ENCODE measurements at regions not wholly inside any gene's neighbourhood (a gene's known extent, or its start where the extent isn't known, plus 50 kb on each side); places are given as distances from the start of the nearest gene placed in this dataset.

DNA sequence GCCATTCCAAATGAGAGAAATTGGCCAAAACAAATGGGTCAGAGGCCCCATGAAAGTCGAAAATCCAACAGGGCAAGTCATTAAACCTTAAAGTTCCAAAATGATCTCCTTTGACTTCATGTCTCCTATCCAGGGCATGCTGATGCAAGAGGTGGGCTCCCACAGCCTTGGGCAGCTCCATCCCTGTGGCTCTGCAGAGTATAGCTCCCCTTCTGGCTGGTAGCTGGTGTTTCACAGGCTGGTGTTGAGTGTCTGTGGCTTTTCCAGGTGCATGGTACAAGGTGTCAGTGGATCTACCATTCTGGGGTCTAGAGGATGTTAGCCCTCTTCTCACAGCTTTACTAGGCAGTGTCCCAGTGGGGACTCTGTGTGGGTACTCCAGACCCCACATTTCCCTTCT, 115.2 kb upstream of the LAMA2 start:
- Histone ChIP-seq H3K79me2 (replicated peaks; ENCODE audit: insufficient read depth) (no peaks in the 10 kb centered on the region), H3K4me1 (ENCODE audit: insufficient read depth) (no peaks in the 10 kb centered on the region; the same call in 1 of the 2 replicates), H3K4me3 (no peak overlapping the region), H2AFZ (no peak overlapping the region), H3K27me3 (ENCODE audit: insufficient read depth) (no peaks in the 10 kb centered on the region), H3K36me3 (ENCODE audit: insufficient read depth) (peaks cover 11% of the 10 kb centered on the region), H4K20me1 (replicated peaks; ENCODE audit: insufficient read depth) (no peaks in the 10 kb centered on the region), H3F3A (replicated peaks; ENCODE audit: low read depth) (no peaks in the 10 kb centered on the region), H3K9me2 (ENCODE audit: insufficient read depth) (peaks cover 8% of the 10 kb centered on the region), H3K4me2 (no peak overlapping the region), H3K27ac (ENCODE audit: low read depth) (no peak overlapping the region)
- Mint-ChIP-seq H3K4me1 (peaks cover 11% of the 10 kb centered on the region), H3K36me3 (ENCODE audit: low read depth) (peaks cover 25% of the 10 kb centered on the region), H3K27ac (no peak overlapping the region), H3K27me3 (ENCODE audit: insufficient read depth, low read depth, poor library complexity) (no peaks in the 10 kb centered on the region), H3K9me3 (peaks cover 31% of the 10 kb centered on the region), H3K4me3 (no peak overlapping the region)
- no peak for TF ChIP-seq POLR2AphosphoS5 (IDR thresholded peaks at IDR 0.05; ENCODE audit: low read depth)
- no peak for TF ChIP-seq EZH2 (IDR thresholded peaks at IDR 0.05; ENCODE audit: low read depth, unreplicated experiment)
- no peak for TF ChIP-seq STAT1 (IDR thresholded peaks at IDR 0.05; ENCODE audit: unreplicated experiment)
- TF ChIP-seq, protein P1, sequence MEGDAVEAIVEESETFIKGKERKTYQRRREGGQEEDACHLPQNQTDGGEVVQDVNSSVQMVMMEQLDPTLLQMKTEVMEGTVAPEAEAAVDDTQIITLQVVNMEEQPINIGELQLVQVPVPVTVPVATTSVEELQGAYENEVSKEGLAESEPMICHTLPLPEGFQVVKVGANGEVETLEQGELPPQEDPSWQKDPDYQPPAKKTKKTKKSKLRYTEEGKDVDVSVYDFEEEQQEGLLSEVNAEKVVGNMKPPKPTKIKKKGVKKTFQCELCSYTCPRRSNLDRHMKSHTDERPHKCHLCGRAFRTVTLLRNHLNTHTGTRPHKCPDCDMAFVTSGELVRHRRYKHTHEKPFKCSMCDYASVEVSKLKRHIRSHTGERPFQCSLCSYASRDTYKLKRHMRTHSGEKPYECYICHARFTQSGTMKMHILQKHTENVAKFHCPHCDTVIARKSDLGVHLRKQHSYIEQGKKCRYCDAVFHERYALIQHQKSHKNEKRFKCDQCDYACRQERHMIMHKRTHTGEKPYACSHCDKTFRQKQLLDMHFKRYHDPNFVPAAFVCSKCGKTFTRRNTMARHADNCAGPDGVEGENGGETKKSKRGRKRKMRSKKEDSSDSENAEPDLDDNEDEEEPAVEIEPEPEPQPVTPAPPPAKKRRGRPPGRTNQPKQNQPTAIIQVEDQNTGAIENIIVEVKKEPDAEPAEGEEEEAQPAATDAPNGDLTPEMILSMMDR (conservative IDR thresholded peaks at IDR 0.05; ENCODE audit: low read depth in 2 of 2): no peak
- TF ChIP-seq, protein P2, sequence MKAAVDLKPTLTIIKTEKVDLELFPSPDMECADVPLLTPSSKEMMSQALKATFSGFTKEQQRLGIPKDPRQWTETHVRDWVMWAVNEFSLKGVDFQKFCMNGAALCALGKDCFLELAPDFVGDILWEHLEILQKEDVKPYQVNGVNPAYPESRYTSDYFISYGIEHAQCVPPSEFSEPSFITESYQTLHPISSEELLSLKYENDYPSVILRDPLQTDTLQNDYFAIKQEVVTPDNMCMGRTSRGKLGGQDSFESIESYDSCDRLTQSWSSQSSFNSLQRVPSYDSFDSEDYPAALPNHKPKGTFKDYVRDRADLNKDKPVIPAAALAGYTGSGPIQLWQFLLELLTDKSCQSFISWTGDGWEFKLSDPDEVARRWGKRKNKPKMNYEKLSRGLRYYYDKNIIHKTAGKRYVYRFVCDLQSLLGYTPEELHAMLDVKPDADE (IDR thresholded peaks at IDR 0.05): no peak
- no peak for TF ChIP-seq CREB1 (CRISPR knock-in tag; IDR thresholded peaks at IDR 0.05; ENCODE audit: low read depth)
- TF ChIP-seq NANOG (IDR thresholded peaks at IDR 0.05; ENCODE audit: borderline replicate concordance): no peak
- no peak for TF ChIP-seq EZH2phosphoT487 (IDR thresholded peaks at IDR 0.05; ENCODE audit: unreplicated experiment)
- no peak for TF ChIP-seq JUNB (IDR thresholded peaks at IDR 0.05; ENCODE audit: unreplicated experiment)
- TF ChIP-seq, protein P3, sequence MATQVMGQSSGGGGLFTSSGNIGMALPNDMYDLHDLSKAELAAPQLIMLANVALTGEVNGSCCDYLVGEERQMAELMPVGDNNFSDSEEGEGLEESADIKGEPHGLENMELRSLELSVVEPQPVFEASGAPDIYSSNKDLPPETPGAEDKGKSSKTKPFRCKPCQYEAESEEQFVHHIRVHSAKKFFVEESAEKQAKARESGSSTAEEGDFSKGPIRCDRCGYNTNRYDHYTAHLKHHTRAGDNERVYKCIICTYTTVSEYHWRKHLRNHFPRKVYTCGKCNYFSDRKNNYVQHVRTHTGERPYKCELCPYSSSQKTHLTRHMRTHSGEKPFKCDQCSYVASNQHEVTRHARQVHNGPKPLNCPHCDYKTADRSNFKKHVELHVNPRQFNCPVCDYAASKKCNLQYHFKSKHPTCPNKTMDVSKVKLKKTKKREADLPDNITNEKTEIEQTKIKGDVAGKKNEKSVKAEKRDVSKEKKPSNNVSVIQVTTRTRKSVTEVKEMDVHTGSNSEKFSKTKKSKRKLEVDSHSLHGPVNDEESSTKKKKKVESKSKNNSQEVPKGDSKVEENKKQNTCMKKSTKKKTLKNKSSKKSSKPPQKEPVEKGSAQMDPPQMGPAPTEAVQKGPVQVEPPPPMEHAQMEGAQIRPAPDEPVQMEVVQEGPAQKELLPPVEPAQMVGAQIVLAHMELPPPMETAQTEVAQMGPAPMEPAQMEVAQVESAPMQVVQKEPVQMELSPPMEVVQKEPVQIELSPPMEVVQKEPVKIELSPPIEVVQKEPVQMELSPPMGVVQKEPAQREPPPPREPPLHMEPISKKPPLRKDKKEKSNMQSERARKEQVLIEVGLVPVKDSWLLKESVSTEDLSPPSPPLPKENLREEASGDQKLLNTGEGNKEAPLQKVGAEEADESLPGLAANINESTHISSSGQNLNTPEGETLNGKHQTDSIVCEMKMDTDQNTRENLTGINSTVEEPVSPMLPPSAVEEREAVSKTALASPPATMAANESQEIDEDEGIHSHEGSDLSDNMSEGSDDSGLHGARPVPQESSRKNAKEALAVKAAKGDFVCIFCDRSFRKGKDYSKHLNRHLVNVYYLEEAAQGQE (IDR thresholded peaks at IDR 0.05; ENCODE audit: unreplicated experiment): no peak
- TF ChIP-seq ZNF114 (CRISPR knock-in tag; IDR thresholded peaks at IDR 0.05): no peak
- no peak for TF ChIP-seq ZNF331 (CRISPR knock-in tag; IDR thresholded peaks at IDR 0.05; ENCODE audit: low read depth)
- TF ChIP-seq, protein P4, sequence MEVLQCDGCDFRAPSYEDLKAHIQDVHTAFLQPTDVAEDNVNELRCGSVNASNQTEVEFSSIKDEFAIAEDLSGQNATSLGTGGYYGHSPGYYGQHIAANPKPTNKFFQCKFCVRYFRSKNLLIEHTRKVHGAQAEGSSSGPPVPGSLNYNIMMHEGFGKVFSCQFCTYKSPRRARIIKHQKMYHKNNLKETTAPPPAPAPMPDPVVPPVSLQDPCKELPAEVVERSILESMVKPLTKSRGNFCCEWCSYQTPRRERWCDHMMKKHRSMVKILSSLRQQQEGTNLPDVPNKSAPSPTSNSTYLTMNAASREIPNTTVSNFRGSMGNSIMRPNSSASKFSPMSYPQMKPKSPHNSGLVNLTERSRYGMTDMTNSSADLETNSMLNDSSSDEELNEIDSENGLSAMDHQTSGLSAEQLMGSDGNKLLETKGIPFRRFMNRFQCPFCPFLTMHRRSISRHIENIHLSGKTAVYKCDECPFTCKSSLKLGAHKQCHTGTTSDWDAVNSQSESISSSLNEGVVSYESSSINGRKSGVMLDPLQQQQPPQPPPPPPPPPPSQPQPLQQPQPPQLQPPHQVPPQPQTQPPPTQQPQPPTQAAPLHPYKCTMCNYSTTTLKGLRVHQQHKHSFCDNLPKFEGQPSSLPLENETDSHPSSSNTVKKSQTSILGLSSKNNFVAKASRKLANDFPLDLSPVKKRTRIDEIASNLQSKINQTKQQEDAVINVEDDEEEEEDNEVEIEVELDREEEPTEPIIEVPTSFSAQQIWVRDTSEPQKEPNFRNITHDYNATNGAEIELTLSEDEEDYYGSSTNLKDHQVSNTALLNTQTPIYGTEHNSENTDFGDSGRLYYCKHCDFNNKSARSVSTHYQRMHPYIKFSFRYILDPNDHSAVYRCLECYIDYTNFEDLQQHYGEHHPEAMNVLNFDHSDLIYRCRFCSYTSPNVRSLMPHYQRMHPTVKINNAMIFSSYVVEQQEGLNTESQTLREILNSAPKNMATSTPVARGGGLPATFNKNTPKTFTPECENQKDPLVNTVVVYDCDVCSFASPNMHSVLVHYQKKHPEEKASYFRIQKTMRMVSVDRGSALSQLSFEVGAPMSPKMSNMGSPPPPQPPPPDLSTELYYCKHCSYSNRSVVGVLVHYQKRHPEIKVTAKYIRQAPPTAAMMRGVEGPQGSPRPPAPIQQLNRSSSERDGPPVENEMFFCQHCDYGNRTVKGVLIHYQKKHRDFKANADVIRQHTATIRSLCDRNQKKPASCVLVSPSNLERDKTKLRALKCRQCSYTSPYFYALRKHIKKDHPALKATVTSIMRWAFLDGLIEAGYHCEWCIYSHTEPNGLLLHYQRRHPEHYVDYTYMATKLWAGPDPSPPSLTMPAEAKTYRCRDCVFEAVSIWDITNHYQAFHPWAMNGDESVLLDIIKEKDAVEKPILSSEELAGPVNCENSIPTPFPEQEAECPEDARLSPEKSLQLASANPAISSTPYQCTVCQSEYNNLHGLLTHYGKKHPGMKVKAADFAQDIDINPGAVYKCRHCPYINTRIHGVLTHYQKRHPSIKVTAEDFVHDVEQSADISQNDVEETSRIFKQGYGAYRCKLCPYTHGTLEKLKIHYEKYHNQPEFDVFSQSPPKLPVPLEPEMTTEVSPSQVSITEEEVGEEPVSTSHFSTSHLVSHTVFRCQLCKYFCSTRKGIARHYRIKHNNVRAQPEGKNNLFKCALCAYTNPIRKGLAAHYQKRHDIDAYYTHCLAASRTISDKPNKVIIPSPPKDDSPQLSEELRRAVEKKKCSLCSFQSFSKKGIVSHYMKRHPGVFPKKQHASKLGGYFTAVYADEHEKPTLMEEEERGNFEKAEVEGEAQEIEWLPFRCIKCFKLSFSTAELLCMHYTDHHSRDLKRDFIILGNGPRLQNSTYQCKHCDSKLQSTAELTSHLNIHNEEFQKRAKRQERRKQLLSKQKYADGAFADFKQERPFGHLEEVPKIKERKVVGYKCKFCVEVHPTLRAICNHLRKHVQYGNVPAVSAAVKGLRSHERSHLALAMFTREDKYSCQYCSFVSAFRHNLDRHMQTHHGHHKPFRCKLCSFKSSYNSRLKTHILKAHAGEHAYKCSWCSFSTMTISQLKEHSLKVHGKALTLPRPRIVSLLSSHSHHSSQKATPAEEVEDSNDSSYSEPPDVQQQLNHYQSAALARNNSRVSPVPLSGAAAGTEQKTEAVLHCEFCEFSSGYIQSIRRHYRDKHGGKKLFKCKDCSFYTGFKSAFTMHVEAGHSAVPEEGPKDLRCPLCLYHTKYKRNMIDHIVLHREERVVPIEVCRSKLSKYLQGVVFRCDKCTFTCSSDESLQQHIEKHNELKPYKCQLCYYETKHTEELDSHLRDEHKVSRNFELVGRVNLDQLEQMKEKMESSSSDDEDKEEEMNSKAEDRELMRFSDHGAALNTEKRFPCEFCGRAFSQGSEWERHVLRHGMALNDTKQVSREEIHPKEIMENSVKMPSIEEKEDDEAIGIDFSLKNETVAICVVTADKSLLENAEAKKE (CRISPR knock-in tag; IDR thresholded peaks at IDR 0.05): no peak
- DNase-seq (ENCODE audit: low spot score) (no peak), ATAC-seq (no peak)

Data from GM23338 (cell line).